ENCODE measurements at regions not wholly inside any gene's neighbourhood (a gene's known extent, or its start where the extent isn't known, plus 50 kb on each side); places are given as distances from the start of the nearest gene placed in this dataset.

DNA sequence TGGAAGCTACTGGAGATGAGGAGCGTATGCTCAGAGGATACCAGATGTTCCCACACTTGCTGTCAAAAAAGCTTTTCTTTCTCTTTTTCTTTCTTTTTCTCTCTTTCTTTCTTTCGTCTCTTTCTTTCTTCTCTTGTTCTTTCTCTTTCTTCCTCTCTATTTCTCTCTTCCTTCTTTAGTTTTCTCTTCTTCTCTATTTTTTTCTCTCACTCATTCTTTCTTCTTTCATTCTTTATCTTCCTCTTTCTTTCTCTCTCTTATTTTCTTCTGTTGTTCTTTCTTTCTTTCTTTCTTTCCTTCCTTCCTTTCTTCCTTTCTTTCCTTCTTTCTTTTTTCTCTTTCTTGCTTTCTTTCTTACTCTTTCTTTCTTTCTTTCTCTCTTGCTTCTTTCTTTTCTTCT lies 457.6 kb downstream of the CMPK2 start:
- TF ChIP-seq, protein P1, sequence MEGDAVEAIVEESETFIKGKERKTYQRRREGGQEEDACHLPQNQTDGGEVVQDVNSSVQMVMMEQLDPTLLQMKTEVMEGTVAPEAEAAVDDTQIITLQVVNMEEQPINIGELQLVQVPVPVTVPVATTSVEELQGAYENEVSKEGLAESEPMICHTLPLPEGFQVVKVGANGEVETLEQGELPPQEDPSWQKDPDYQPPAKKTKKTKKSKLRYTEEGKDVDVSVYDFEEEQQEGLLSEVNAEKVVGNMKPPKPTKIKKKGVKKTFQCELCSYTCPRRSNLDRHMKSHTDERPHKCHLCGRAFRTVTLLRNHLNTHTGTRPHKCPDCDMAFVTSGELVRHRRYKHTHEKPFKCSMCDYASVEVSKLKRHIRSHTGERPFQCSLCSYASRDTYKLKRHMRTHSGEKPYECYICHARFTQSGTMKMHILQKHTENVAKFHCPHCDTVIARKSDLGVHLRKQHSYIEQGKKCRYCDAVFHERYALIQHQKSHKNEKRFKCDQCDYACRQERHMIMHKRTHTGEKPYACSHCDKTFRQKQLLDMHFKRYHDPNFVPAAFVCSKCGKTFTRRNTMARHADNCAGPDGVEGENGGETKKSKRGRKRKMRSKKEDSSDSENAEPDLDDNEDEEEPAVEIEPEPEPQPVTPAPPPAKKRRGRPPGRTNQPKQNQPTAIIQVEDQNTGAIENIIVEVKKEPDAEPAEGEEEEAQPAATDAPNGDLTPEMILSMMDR (conservative IDR thresholded peaks at IDR 0.05; ENCODE audit: low read length): no peak
- TF ChIP-seq EZH2phosphoT487 (IDR thresholded peaks at IDR 0.05; ENCODE audit: borderline replicate concordance): no peak

Measured in Loucy (cell line).